ENCODE measurements at regions not wholly inside any gene's neighbourhood (a gene's known extent, or its start where the extent isn't known, plus 50 kb on each side); places are given as distances from the start of the nearest gene placed in this dataset.
A peak's percentile ranks its signal among the peaks of the same experiment; 100 is the strongest.

DNA sequence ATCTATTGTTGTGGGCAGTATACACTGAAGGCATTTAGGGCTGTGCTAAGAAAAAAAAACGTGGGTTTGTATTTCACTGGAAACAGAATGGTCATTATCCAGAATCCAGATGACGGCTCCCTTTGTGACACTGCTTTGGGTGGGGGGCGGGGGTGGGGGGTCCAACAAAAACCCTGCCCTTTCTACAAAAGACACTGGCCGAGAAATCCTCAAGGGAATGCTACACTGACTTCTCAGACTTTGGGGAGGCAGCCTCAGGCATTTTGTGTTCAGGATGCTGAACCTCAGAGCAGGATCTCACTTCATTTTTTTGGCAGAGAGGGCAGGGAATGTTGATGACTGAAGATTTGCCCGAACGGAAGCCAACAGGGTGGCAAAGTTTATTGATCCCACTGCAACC lies 417.1 kb downstream of the HRH4 start:
- H3K36me3 ChIP-seq (ENCODE audit: insufficient read depth, low read length) = no peaks in the 10 kb centered on the region
- H3K9ac ChIP-seq (ENCODE audit: low read depth, low read length) = no peak overlapping the region
- no peaks in the 10 kb centered on the region for H3K27me3 ChIP-seq (ENCODE audit: control insufficient read depth, insufficient read depth, low read length)

GRCh38 chr18:24878289-24878688 lies 417.9 kb downstream of the HRH4 start:
- no peaks in the 10 kb centered on the region for H3K9me3 ChIP-seq (replicated peaks; ENCODE audit: low read length)
- H3K4me1 ChIP-seq (ENCODE audit: control insufficient read depth, insufficient read depth, low read length) = peaks cover 2% of the 10 kb centered on the region
- no peak overlapping the region for H3K4me2 ChIP-seq (ENCODE audit: low read length)
- H3K36me3 ChIP-seq (ENCODE audit: insufficient read depth, low read length) = no peaks in the 10 kb centered on the region
- no peak overlapping the region for H3K4me3 ChIP-seq (ENCODE audit: low read length)
- H3K9ac ChIP-seq (ENCODE audit: low read depth, low read length) = no peak overlapping the region
- no peaks in the 10 kb centered on the region for H3K27me3 ChIP-seq (ENCODE audit: control insufficient read depth, insufficient read depth, low read length)

More for the DNA sequence above, 417.1 kb downstream of the HRH4 start:
- Histone ChIP-seq H3K4me1 (ENCODE audit: control insufficient read depth, insufficient read depth, low read length) (peaks cover 2% of the 10 kb centered on the region), H3K9me3 (replicated peaks; ENCODE audit: low read length) (no peaks in the 10 kb centered on the region), H3K4me2 (ENCODE audit: low read length) (no peak overlapping the region), H3K4me3 (ENCODE audit: low read length) (no peak overlapping the region)

- no peak overlapping the region for H3K4me2 ChIP-seq (ENCODE audit: low read length)
- no peak overlapping the region for H3K4me3 ChIP-seq (ENCODE audit: low read length)
- no peaks in the 10 kb centered on the region for H3K9me3 ChIP-seq (replicated peaks; ENCODE audit: low read length)
- no peak overlapping the region for H3K9ac ChIP-seq (ENCODE audit: low read depth, low read length)
- no peaks in the 10 kb centered on the region for H3K4me1 ChIP-seq (ENCODE audit: control insufficient read depth, insufficient read depth, low read length)
- H3K36me3 ChIP-seq (ENCODE audit: insufficient read depth, low read length) = no peaks in the 10 kb centered on the region
- H3K27me3 ChIP-seq (ENCODE audit: control insufficient read depth, insufficient read depth, low read length) = no peaks in the 10 kb centered on the region
Measured at GRCh38 chr18:24885276-24885675, 424.8 kb downstream of the HRH4 start.

DNA sequence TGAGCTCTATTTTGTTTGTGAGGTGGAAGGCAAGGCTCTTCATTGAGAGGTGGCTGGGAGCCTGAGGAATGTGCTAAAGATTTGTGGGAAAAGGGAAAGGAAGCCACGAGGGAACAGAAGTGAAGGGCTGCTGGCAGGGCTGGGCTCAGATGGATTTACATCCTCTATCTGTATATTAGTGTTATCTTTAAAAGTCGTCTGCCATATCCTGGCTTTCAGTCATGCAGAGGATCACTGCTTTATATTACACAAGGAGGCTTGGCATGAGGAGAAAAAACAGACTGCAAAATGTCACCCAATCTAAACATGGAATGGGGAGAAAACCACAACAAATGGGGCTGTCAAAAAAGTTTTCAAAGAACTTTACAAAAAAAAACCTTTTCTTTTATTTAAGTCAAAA lies 434.4 kb downstream of the HRH4 start:
- Histone ChIP-seq H3K4me2 (ENCODE audit: low read length) (no peak overlapping the region), H3K9ac (ENCODE audit: low read depth, low read length) (no peak overlapping the region), H3K9me3 (replicated peaks; ENCODE audit: low read length) (no peaks in the 10 kb centered on the region), H3K4me1 (ENCODE audit: control insufficient read depth, insufficient read depth, low read length) (no peaks in the 10 kb centered on the region), H3K27me3 (ENCODE audit: control insufficient read depth, insufficient read depth, low read length) (no peaks in the 10 kb centered on the region), H3K4me3 (ENCODE audit: low read length) (no peak overlapping the region), H3K36me3 (ENCODE audit: insufficient read depth, low read length) (no peaks in the 10 kb centered on the region)

DNA sequence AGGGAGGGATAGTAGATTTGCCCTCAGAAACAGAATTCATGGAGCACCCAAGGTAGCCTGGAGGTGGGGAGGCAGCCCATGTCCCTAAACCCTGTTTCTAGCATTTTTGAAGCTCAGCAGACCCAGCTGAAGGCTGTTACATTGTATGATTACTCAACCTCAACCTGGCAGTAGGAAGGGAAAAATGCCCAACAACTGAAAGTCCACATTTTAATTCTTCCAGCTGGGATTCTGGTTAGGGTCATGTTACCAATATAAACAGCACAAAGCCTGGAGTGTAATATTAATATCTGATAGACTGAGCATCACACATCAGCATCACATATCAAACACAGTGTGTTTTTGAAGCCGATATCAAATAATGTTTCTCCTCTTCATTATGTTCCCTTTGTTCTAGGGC lies 437.0 kb downstream of the HRH4 start:
- Histone ChIP-seq H3K27me3 (ENCODE audit: control insufficient read depth, insufficient read depth, low read length) (no peaks in the 10 kb centered on the region), H3K4me1 (ENCODE audit: control insufficient read depth, insufficient read depth, low read length) (no peaks in the 10 kb centered on the region), H3K4me3 (ENCODE audit: low read length) (no peak overlapping the region), H3K4me2 (ENCODE audit: low read length) (no peak overlapping the region), H3K36me3 (ENCODE audit: insufficient read depth, low read length) (no peaks in the 10 kb centered on the region), H3K9ac (ENCODE audit: low read depth, low read length) (no peak overlapping the region), H3K9me3 (replicated peaks; ENCODE audit: low read length) (no peaks in the 10 kb centered on the region)

- H3K4me3 ChIP-seq (ENCODE audit: low read length) = no peak overlapping the region
- no peak overlapping the region for H3K4me2 ChIP-seq (ENCODE audit: low read length)
- H3K36me3 ChIP-seq (ENCODE audit: insufficient read depth, low read length) = no peaks in the 10 kb centered on the region
- H3K27me3 ChIP-seq (ENCODE audit: control insufficient read depth, insufficient read depth, low read length) = no peaks in the 10 kb centered on the region
- H3K9me3 ChIP-seq (replicated peaks; ENCODE audit: low read length) = no peaks in the 10 kb centered on the region
- no peak overlapping the region for H3K9ac ChIP-seq (ENCODE audit: low read depth, low read length)
- H3K4me1 ChIP-seq (ENCODE audit: control insufficient read depth, insufficient read depth, low read length) = no peaks in the 10 kb centered on the region
Measured at GRCh38 chr18:24910221-24910620, 441.7 kb downstream of the ZNF521 start.

- peak overlapping the region; percentile 19 for H3K4me2 ChIP-seq (ENCODE audit: low read length)
- no peak overlapping the region for H3K4me3 ChIP-seq (ENCODE audit: low read length)
- no peak overlapping the region for H3K9ac ChIP-seq (ENCODE audit: low read depth, low read length)
- H3K9me3 ChIP-seq (replicated peaks; ENCODE audit: low read length) = no peaks in the 10 kb centered on the region
- H3K36me3 ChIP-seq (ENCODE audit: insufficient read depth, low read length) = no peaks in the 10 kb centered on the region
- peaks cover 4% of the 10 kb centered on the region for H3K27me3 ChIP-seq (ENCODE audit: control insufficient read depth, insufficient read depth, low read length)
- no peaks in the 10 kb centered on the region for H3K4me1 ChIP-seq (ENCODE audit: control insufficient read depth, insufficient read depth, low read length)
Measured at GRCh38 chr18:24913507-24914170, 438.3 kb downstream of the ZNF521 start.

DNA sequence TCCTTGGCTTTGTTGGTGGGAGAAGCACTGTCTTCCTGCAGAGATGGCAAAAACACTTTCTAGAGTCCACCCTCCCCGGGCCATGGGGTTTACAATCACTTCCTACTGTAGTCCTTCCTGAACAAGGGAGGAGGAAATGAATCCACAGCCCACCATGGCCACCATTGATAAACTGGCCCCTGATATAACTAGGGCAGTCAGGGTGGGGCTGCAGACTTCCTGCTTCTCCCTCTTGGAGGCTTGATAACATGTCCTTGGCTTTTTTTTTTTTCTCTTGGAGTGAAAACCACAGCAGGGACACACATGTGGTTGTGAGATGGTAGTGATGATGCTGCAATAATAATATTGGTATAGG lies 437.8 kb downstream of the ZNF521 start:
- Histone ChIP-seq H3K36me3 (ENCODE audit: insufficient read depth, low read length) (no peaks in the 10 kb centered on the region), H3K4me2 (ENCODE audit: low read length) (peak overlapping the region; percentile 19), H3K27me3 (ENCODE audit: control insufficient read depth, insufficient read depth, low read length) (peaks cover 6% of the 10 kb centered on the region), H3K9ac (ENCODE audit: low read depth, low read length) (no peak overlapping the region), H3K4me3 (ENCODE audit: low read length) (no peak overlapping the region), H3K9me3 (replicated peaks; ENCODE audit: low read length) (no peaks in the 10 kb centered on the region), H3K4me1 (ENCODE audit: control insufficient read depth, insufficient read depth, low read length) (no peaks in the 10 kb centered on the region)

GRCh38 chr18:24914685-24915084 lies 437.3 kb downstream of the ZNF521 start:
- H3K4me2 ChIP-seq (ENCODE audit: low read length) = no peak overlapping the region
- H3K27me3 ChIP-seq (ENCODE audit: control insufficient read depth, insufficient read depth, low read length) = peaks cover 10% of the 10 kb centered on the region
- no peak overlapping the region for H3K9ac ChIP-seq (ENCODE audit: low read depth, low read length)
- no peaks in the 10 kb centered on the region for H3K36me3 ChIP-seq (ENCODE audit: insufficient read depth, low read length)
- H3K4me3 ChIP-seq (ENCODE audit: low read length) = no peak overlapping the region
- H3K4me1 ChIP-seq (ENCODE audit: control insufficient read depth, insufficient read depth, low read length) = no peaks in the 10 kb centered on the region
- H3K9me3 ChIP-seq (replicated peaks; ENCODE audit: low read length) = no peaks in the 10 kb centered on the region

GRCh38 chr18:24915547-24915946 lies 436.4 kb downstream of the ZNF521 start:
- Histone ChIP-seq H3K4me2 (ENCODE audit: low read length) (no peak overlapping the region), H3K27me3 (ENCODE audit: control insufficient read depth, insufficient read depth, low read length) (peaks cover 10% of the 10 kb centered on the region), H3K4me1 (ENCODE audit: control insufficient read depth, insufficient read depth, low read length) (no peaks in the 10 kb centered on the region), H3K9me3 (replicated peaks; ENCODE audit: low read length) (no peaks in the 10 kb centered on the region), H3K4me3 (ENCODE audit: low read length) (no peak overlapping the region), H3K9ac (ENCODE audit: low read depth, low read length) (no peak overlapping the region), H3K36me3 (ENCODE audit: insufficient read depth, low read length) (no peaks in the 10 kb centered on the region)

DNA sequence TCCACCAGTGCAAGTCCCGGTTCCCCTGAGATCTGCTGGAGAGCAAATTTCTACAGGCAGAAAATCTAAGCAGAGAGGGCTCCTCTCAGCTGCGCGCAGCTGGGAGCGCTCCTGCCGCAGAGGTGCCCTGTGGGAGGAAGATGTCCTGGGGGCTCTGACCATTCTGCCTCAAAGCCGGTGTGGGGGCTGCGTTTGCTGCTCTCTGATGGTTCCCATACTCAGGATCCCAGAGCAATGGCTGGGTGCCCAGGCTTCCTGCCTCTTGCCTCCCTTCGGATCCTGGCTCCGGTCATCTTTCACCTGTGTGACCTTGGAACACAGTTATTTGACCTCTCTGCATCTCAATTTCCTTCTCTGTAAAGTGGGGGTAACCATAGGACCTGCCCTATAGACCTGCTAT lies 434.2 kb downstream of the ZNF521 start:
- H3K9ac ChIP-seq (ENCODE audit: low read depth, low read length) = no peak overlapping the region
- no peak overlapping the region for H3K4me3 ChIP-seq (ENCODE audit: low read length)

DNA sequence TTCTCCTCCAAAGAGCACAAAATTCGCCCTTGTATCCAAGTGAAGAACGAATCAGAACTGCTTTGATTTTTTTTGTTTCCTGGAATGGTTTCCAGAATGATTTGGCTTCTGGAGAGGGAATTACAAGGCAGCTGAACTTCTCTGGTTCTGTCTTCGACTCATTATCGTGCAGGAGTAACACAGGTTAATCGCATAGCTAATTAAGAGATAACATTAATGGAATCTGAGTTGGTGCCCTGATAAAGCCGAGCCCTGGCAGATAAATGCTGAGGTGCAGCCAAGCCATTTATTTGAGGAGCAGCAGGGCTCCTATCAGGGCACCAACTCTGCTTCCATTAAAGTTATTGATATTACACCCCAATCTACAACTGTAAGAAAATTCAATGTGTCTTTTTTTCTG lies 433.7 kb downstream of the ZNF521 start:
- Histone ChIP-seq H3K4me1 (ENCODE audit: control insufficient read depth, insufficient read depth, low read length) (no peaks in the 10 kb centered on the region), H3K27me3 (ENCODE audit: control insufficient read depth, insufficient read depth, low read length) (peaks cover 10% of the 10 kb centered on the region), H3K9me3 (replicated peaks; ENCODE audit: low read length) (no peaks in the 10 kb centered on the region), H3K9ac (ENCODE audit: low read depth, low read length) (no peak overlapping the region), H3K4me2 (ENCODE audit: low read length) (no peak overlapping the region), H3K4me3 (ENCODE audit: low read length) (no peak overlapping the region), H3K36me3 (ENCODE audit: insufficient read depth, low read length) (no peaks in the 10 kb centered on the region)

More for the DNA sequence above, 434.2 kb downstream of the ZNF521 start:
- no peaks in the 10 kb centered on the region for H3K9me3 ChIP-seq (replicated peaks; ENCODE audit: low read length)
- H3K36me3 ChIP-seq (ENCODE audit: insufficient read depth, low read length) = no peaks in the 10 kb centered on the region
- no peaks in the 10 kb centered on the region for H3K4me1 ChIP-seq (ENCODE audit: control insufficient read depth, insufficient read depth, low read length)
- H3K27me3 ChIP-seq (ENCODE audit: control insufficient read depth, insufficient read depth, low read length) = peaks cover 10% of the 10 kb centered on the region
- H3K4me2 ChIP-seq (ENCODE audit: low read length) = no peak overlapping the region

Measured in skeletal muscle satellite cell (primary cell).